Activated gamma-delta T cell treated with anti-CD3 and anti-CD28 coated beads, Interleukin-2, amount 50 U/mL, for 16 hours (primary cell): ENCODE measurements at regions not wholly inside any gene's neighbourhood (a gene's known extent, or its start where the extent isn't known, plus 50 kb on each side); places are given as distances from the start of the nearest gene placed in this dataset.
"Not testable (repeated sequence)": the region's sequence is repeated elsewhere in the genome, so short reads cannot be mapped to it uniquely, and the experiment has no call there.

Experiments used
- DNase-seq: peaks from one replicate; pipeline ENCODE4 v3.0.0-alpha.2; 2020; ENCODE audit warnings: low read depth

DNA sequence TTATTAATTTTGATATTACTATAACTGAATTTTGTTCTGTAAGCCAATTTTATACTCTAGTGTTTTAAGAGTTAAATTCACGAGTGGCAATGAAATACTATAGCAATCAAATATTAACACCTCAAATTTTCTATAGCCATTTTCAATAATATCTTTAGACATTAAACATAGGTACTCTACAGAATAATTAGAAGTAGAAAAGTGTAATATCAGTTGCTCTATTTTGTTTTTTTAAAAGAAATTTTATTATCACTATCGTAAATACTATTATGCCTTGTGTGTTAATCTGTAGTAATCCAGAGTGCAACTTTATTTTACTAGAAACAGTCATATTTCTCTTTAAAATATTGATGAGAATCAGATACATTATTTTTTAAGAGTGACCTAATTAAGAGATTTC is 691.2 kb downstream of the USP25 start:
- DNase-seq: no peak

DNA sequence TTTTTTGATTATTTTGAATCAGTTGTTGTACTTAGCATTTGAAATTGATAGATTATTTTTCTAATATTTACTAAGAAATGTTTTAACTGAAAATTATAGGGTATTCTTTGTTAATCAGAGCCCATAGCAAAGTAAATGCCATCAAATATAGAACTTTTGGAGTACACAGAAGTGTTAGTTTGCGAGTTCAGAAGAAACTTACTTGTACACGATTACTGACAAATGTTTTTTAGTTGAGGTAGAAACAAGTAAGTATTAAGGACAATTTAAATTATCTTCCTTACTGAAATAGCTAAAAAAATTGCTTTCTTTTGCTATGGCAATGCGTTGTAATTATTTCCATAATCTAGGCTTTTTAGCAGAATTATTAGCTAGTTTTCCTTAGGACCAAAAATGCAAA is 692.2 kb downstream of the USP25 start:
- no peak for DNase-seq

DNA sequence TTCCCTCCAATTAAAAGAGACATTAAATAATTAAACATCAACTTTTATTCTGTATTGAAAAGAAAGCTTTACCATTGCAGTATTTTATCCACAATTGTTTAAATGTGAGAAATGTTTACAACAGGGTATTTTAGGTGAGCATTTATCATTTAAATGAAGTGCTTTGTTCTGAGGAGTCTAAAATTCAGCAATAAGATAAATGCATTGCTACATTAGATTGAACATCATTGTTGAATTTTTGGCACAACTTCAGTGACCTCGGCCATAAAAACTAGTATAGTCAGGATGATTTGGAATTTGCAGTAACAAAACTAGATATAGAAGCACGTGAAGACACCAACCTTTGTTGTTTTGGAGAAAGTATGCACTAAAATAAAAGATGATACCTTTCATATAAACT is 692.9 kb downstream of the USP25 start:
- no peak for DNase-seq

DNA sequence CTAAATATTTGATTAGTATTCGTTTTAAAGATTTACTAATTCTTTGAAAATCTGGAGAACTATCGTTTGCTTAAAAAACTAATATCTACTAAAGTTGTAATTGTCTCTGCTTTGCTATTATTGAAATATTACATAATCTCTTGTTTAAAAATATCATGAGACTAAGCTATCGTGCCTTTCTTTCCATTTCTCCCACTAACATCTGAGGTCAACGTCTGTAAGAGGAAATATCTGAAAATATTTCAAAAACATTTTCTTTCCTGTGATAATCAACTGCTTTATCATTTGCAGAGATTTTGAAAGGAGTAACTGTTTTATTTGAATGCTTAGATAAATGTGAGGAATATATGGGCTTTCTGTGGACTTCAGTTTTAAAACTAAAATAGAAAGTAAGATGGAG is 694.1 kb downstream of the USP25 start:
- DNase-seq: no peak

DNA sequence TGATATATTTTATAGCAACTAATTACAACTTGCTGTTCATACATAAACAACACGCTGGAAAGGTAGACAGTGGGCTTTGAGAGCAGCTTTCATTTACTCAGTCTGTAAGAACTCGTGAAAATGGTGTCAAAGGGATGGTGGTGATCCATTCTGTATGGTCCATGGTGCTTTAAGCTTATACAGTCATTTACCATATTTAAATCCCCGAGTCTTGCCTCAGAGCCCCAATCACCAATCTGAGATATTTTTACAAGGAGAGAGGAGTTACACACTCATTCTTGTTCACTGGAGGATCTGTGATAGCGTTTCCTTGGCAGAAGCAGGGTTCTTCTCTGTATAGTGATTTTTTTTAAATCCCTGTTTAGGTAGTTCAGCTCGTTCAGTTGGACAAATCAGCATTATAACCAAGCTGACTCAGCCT is 694.6 kb downstream of the USP25 start:
- no peak for DNase-seq

DNA sequence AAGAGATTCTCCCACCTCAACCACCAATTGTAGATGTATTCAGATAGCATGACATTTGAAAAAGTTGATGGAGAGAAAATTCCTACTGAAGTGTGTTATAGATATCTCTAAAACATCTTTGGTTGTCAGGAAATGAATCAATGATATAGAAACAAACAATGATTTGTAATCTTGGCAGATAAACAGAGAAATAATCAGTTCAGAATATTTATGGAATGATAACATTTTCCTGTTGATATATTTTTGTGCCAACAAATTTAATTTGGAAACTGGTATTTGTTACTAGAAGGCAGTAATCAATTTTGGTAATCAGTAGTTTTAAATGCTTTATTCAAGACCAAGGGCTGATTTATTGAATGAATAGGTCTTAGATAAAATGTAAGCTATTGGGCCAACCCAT is 695.6 kb downstream of the USP25 start:
- no peak for DNase-seq

DNA sequence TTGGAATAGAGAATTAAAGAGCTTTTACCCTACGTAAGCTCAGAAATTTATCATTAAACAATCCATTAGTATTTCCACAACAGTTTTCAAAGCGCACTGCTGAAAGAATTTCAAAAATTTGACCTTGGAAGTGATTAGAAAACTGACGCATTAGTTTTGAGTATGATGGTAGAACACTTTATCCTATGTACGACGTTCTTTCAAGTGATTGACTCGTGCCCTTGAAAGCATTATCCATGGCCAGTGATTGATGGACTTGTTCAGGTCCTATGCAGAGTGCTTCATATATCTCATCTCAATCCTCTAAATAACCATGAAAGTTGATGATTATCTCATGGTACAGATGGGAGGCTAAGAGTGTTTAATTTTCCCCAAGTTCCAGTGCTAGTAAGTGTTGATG is 697.2 kb downstream of the USP25 start:
- no peak for DNase-seq

DNA sequence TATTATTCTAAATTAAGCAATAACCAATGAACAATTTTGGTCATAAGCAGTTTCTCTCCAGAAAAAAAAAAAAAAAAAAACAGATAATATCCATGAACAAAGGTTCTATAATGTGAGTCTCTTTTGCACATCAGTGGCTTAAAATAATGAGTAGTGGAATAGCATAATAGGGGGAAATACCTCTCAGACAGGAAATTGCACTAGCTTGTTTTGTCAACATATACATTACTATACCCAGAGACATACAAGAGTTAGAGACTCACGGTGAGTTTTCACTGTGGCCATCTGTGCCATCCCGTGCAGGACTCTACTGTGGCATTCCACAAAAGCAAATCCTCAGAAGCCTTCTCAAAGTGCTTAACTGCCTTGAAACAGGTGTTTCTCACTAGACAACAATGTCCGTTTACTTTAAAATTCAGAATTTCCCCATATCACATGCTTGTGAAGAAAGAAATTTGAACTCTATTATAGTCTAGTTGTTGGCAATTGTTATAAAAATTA is 697.9 kb downstream of the USP25 start:
- DNase-seq: no peak

DNA sequence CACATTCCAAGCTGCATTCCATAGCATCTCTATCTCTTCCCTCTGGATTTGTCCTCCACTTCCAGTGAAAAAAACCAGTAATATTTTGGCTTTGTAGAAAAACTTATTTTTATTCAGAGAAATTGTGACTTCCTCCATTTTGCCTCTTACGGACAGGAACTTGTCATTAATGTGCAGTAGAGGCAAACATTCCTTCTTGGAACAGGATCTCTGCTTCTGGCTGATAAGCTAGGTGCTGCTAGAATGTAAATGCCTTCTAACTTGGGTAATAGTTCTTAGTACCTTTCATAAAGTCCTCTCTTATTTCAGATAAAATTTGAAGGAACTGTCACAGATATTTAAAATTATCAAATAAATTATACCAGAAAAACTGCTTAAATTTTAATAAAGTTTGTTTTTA is 707.8 kb downstream of the USP25 start:
- no peak for DNase-seq

DNA sequence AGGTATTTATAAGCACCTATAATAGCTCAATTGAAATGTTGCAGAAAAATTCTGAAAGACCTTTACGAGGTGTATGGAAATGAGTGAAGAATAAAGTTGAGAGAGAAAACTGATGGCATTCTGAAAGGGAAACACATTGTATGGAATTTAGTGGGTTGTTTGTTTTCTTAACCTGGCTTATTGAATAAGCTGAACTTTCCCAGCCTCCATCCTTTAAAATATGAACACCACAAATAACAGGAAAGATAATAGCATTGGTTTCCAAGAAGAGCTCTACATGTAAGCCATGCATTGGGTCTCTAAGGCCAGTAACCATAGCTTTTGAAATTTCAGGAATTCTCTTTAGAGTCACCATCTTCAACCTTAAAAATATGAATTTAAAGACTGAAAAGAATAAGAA is 709.0 kb downstream of the USP25 start:
- DNase-seq: no peak

DNA sequence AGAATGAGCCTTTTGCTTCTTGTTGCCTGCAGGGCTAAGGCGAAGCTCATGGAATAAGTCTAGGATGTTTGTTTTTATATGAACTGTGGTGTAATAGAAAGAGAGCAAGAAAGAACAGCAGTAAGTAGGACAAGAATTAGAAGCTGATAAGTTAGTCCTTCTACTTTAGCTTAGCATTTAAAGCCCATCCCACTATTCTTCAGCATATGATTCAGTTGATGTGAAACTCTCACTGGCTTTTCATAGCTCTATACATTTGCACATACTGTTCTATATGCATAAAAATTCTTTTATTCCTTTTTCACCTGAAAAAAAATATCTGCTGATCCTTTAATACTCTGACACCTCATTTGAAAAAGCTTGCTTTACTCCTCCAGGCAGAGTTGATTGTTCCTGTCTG is 712.0 kb downstream of the USP25 start:
- DNase-seq: no peak

DNA sequence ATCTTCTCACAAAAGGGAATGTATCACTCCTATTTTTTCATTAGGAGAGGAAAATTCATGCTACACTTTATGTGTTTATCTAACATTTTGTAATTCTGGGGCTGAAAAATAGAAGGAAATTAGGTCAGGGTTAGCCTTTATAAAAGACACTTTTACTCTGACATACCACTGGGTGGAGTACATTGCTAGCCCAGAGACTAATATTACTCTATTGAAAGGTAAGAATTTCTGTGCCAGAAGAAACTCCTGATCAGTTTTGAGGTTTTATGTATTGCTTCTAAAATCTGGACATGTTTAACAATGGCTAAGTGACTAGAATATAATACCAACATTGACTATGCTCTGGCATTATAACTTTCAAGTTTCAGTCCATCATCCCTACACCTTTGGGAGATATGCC is 724.6 kb downstream of the USP25 start:
- DNase-seq: no peak

DNA sequence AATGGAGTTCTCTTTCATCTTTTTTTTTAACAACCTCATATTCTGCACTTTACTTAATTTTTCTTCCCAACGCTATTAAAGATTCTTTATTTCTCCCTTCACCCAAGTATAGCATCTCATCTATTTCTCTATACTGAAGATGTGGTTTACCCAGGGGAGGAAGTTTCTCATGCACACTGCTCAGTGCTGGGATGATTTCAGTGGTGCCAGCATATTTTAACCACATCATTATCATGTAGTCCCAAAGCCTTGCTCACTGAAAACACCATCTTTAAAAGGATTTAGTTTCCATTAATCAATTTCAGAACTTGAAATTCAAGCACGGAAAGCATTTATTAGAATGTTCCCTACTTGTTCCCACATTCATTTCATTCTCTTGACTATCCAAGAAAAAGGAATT is 725.7 kb downstream of the USP25 start:
- no peak for DNase-seq

DNA sequence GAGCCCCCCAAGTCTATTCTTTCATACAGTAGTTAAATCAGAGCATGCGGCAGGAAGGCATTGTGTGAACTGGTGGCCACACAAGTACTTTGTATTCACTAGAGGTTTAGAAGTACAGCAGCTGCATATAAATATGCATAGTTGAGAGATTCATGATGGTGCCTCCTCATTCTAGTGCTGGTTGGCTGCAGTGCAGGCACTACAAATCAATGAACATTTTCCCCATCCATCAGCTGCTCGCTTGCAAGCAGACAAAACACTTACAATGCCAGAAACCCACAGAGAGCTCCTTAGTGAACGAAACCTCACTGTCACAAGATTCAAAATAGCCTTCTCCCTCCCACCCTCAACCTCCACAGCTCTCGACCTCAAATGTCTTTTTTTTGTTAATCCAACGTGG is 726.2 kb downstream of the USP25 start:
- no peak for DNase-seq

DNA sequence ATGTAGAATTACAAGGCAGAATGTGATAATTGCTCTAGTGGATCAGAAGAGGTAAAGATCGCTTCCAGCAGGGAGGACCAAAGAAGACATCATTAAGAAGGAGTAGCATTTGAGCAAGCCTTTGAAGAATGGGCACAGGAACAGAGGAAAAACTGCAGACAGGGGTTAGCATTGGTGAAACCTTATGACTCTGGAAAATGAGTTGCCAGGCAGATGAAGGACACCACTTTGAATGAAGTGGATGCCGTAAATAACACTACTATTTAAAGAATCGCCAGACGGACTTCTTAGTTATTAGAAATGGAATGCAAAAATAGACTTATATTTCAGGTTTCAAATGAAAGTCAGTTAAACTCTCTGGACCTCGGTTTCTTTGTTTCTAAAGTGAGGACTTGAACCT is 727.7 kb downstream of the USP25 start:
- no peak for DNase-seq

DNA sequence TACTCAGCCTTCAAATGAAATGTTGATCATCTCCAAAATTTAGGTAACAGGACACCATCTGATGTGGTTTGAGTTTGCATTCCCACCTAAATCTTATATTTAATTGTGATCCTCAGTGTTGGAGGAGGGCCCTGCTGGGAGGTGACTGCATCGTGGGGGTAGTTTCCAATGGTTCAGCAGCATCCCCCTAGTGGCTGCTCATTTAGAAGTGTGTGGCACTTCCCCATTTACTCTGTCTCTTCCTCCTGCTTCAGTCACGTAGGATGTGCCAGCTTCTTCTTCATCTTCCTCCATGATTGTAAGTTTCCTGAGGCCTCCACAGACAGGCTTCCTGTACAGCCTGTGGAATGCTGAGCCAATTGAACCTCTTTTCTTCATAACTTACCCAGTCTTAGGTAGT is 731.2 kb downstream of the USP25 start:
- no peak for DNase-seq

DNA sequence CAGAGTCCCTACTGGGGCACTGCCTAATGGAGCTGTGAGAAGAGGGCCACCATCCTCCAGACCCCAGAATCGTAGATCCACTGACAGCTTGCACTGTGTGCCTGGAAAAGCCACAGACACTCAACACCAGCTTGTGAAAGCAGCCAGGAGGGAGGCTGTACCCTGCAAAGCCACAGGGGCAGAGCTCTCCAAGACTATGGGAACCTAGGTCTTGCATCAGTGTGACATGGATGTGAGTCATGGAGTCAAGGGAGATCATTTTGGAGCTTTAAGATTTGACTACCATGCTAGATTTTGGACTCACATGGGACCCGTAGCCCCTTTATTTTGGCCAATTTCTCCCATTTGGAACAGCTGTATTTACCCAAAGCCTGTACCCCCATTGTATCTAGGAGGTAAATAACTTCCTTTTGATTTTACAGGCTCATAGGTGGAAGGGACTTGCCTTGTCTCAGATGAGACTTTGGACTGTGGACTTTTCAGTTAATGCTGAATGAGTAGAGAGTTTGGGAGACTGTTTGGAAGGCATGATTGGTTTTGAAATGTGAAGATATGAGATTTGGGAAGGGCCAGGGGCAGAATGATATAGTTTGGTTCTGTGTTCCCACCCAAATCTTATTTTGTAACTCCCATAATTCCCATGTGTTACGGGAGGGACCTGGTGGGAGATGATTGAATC is 734.6 kb downstream of the USP25 start:
- not testable (repeated sequence) for DNase-seq

DNA sequence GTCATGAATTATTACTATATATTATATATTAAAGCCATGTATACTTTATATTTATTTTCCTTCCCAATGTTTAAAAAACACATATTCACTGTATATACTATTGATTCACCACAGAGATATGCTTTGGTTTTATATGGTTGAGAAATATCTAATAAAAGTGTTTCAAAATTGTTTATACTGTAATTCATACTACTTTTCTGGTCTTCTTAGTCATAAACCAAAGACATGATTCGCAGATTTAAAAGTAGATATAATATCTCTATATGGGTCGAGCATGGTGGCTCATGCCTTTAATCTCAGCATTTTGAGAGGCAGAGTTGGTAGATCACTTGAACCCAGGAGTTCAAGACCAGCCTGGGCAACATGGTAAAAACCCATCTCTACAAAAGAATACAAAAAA is 738.4 kb downstream of the USP25 start:
- no peak for DNase-seq

DNA sequence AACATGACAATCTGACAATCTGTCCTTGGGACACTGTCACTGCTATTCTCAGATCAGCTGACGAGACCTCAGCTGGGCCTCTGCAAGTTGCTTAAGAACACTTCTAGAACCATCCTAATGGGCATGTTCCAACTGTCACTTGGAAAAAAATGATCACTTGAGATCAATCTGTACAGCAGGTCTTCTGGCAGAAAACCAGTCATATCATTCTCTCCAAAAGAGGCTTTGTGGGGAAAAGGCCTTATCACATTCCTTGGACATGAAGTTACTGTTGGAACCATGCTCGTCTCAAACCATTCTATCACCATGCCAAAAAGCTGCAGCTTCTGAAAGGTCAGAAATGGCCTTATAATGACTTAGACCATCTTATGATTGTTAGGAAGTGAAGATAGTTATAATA is 744.2 kb downstream of the USP25 start:
- DNase-seq: no peak

DNA sequence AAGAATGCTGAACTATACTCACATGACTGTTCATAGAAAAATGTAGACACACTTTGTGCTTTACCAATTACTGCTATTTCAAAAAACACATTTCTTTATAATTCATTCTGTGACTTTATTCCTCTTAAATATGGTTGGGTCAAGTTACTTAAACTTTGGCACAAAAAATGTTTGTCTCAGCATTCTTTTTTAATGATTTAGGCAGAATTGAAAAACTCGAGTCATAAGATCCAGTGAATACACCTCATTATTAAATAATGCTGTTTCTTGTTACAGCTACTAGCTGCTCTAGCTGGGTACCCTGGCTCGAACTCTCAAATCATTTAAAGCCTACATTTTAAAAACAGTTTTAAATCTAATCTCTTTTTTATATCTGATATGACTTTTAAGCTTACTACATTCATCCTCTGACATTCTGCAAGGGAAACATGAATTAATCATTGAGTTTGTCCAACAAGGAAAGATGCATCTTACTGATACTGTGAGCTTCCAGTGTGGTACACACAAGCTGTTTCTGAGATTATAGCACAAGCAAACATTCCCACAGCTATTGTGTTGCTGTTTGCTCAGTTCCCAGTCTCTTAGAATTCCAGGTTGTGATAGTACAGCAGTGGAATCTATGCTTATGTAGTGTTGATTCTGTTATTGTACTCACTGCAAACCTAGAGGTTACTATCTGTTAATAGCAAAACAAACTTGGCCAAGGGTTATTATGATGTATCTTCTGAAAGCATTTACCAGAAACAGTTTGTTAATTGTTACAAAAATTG is 746.5 kb downstream of the USP25 start:
- DNase-seq: no peak

DNA sequence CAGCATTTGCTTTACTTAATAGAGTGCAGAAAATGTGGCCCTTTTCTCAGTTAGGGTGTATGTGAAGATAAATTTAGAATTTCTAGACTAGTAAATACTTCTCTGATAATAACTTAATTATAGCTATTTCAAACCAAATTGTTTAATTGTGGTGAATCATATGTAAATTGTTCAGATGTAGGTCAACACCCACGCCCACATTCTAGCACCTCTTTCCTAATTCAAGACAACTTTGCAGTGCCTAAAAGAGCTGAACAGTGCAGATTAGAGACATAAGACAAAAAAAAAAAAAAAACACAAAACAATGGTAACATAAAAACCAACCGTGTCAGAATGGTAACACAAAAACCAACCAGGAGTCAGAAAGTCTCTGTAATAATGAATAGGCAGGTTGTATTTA is 758.3 kb downstream of the USP25 start:
- DNase-seq: no peak

DNA sequence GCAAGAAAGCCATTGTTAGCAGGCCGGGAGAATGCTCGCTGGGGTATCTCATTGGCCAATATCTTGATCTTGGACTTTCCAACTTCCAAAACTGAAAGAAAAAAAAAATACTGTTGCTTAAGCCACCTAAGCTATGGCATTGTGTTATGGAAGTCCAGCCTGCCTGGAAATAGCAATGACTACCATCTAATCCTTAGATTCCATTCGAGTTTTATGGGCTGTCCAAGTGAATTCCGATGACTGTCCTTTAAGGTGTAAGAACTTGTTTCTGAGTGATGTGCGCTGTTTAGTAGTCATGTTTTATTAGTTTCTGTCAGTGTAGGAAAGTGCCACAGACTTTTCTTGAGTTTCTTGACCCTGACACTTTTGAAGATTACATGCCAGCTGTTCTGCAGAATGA is 762.6 kb downstream of the USP25 start:
- DNase-seq: no peak

DNA sequence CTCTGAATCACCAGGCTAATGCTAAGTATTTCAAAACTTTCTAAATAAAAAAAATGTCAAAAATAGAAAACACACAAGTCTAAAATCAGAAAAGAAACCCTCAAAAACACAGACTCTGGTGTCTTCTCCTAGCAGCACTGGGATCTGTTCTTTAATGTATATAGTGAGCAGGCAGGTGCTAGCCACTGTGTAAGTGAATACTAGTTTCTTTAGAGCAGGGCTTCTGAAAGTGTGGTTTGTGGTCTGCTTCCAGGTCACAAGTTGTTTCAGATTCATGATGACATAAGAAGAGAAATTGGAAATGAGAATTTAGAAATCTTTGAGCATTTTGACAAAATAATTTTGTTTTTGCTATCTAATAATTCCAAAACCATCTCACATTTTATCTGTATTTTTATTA is 763.1 kb downstream of the USP25 start:
- DNase-seq: no peak

DNA sequence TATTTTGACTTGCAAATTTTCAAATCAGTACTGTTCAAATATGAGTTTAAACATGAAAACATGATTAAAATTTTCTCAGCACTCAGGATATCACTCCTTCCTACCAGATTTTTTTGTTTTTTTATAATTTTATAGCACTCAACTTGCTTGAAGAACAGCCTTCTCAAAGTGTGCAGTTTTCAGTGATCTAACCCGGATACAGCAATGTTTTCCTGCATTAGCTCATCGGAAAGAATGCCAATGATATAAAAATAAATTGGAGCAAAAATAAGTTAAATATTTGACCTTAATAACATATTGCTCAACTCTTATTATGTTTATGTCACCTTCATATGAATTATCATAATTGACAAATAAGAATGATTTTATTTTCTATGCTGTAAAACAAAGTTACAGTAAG is 766.8 kb downstream of the USP25 start:
- DNase-seq: no peak
